IMR-90 (cell line): ENCODE measurements at regions not wholly inside any gene's neighbourhood (a gene's known extent, or its start where the extent isn't known, plus 50 kb on each side); places are given as distances from the start of the nearest gene placed in this dataset.

Experiments used
- ATAC-seq: fragments of 200-7000 bp; cut with Tn5 transposase; 2 replicates; pipeline ENCODE4 v1.9.1; 2020; ENCODE audit warnings: low read depth, mild to moderate bottlenecking, moderate library complexity
- BruUV-seq: library from RNA; stranded (reverse); fragments of 400-500 nt; replicated peaks from 2 replicates; lab custom pipeline; 2021; lab: Mats Ljungman, UMichigan
- CTCF ChIA-PET: fragments of 300-600 bp; formaldehyde crosslinking; extraction: SDS; loops from one replicate; lab custom pipeline; 2021; ENCODE audit warnings: antibody characterized with exemption; lab: Yijun Ruan, JAX
- POLR2A ChIA-PET: fragments of 300-600 bp; sonication (Branson Sonifier 250); formaldehyde crosslinking; loops from one replicate; lab custom pipeline; 2022; ENCODE audit warnings: antibody characterized with exemption; ENCODE audit not compliant: unreplicated experiment; lab: Charles Lee
- DNase-seq: peaks from one replicate; pipeline ENCODE4 v3.0.0; 2013
- H2AFZ ChIP-seq: replicated peaks from 2 replicates; pipeline ENCODE3; 2013; ENCODE audit warnings: low read length, mild to moderate bottlenecking; ENCODE audit not compliant: poor library complexity
- H2AK5ac ChIP-seq: 2 replicates; pipeline ENCODE4 v1.6.1; 2013; ENCODE audit warnings: low read depth, low read length, inconsistent platforms
- H2AK9ac ChIP-seq: replicated peaks from 2 replicates; pipeline ENCODE3; 2013; ENCODE audit warnings: mild to moderate bottlenecking, low read depth, low read length, moderate library complexity; ENCODE audit not compliant: poor library complexity
- H2BK120ac ChIP-seq: 2 replicates; pipeline ENCODE4 v1.6.1; 2013; ENCODE audit warnings: low read depth, low read length, inconsistent platforms
- H2BK15ac ChIP-seq: 3 replicates; pipeline ENCODE4 v1.6.1; 2013; ENCODE audit warnings: low read depth, low read length, inconsistent platforms
- H2BK20ac ChIP-seq: 2 replicates; pipeline ENCODE4 v1.6.1; 2013; ENCODE audit warnings: low read depth, mild to moderate bottlenecking, inconsistent platforms, low read length, moderate library complexity
- H2BK5ac ChIP-seq: 2 replicates; pipeline ENCODE4 v1.6.1; 2013; ENCODE audit warnings: mild to moderate bottlenecking, low read depth, low read length, inconsistent platforms; ENCODE audit not compliant: poor library complexity, severe bottlenecking
- H3K14ac ChIP-seq: replicated peaks from 2 replicates; pipeline ENCODE4 v1.6.1; 2013; ENCODE audit warnings: low read depth, low read length, inconsistent platforms
- H3K18ac ChIP-seq: 2 replicates; pipeline ENCODE4 v1.6.1; 2013; ENCODE audit warnings: low read depth, low read length, control low read depth
- H3K23ac ChIP-seq: 2 replicates; pipeline ENCODE4 v1.6.1; 2013; ENCODE audit warnings: low read depth, low read length, inconsistent platforms
- H3K27ac ChIP-seq: 2 replicates; pipeline ENCODE4 v1.5.1; 2013; ENCODE audit warnings: mild to moderate bottlenecking, control low read depth, low read length; ENCODE audit not compliant: insufficient read depth
- H3K27me3 ChIP-seq: 2 replicates; pipeline ENCODE4 v1.6.1; 2013; ENCODE audit warnings: low read length; ENCODE audit not compliant: control insufficient read depth, insufficient read depth
- H3K36me3 ChIP-seq: 2 replicates; pipeline ENCODE4 v1.6.1; 2013; ENCODE audit warnings: low read length, mixed read lengths; ENCODE audit not compliant: control insufficient read depth, insufficient read depth
- H3K4ac ChIP-seq: 2 replicates; pipeline ENCODE4 v1.6.1; 2013; ENCODE audit warnings: low read depth, low read length, inconsistent platforms
- H3K4me1 ChIP-seq: 2 replicates; pipeline ENCODE4 v1.6.1; 2013; ENCODE audit warnings: low read length, mixed read lengths; ENCODE audit not compliant: control insufficient read depth, insufficient read depth
- H3K4me2 ChIP-seq: 2 replicates; pipeline ENCODE4 v1.6.1; 2013; ENCODE audit warnings: low read depth, mild to moderate bottlenecking, control low read depth, low read length, moderate library complexity
- H3K4me3 ChIP-seq: 2 replicates; pipeline ENCODE4 v1.5.1; 2013; ENCODE audit warnings: low read depth, mild to moderate bottlenecking, control low read depth, low read length, moderate library complexity; ENCODE audit not compliant: insufficient read depth
- H3K56ac ChIP-seq: 2 replicates; pipeline ENCODE4 v1.6.1; 2013; ENCODE audit warnings: low read length, inconsistent platforms; ENCODE audit not compliant: insufficient read depth; ENCODE audit errors: extremely low read depth
- H3K79me1 ChIP-seq, 2 experiments: 2 replicates each; pipeline ENCODE4 v1.6.1; 2013; ENCODE audit warnings: low read length in 2 of 2, inconsistent platforms in 1 of 2, low read depth in 1 of 2
- H3K9ac ChIP-seq: 2 replicates; pipeline ENCODE4 v1.6.1; 2013; ENCODE audit warnings: low read depth, low read length, control low read depth
- H3K9me1 ChIP-seq: 2 replicates; pipeline ENCODE4 v1.6.1; 2013; ENCODE audit warnings: low read length, inconsistent platforms; ENCODE audit not compliant: insufficient read depth
- H3K9me3 ChIP-seq: 2 replicates; pipeline ENCODE4 v1.6.1; 2013; ENCODE audit warnings: low read length; ENCODE audit not compliant: control insufficient read depth, insufficient read depth
- H4K20me1 ChIP-seq: 2 replicates; pipeline ENCODE4 v1.6.1; 2013; ENCODE audit warnings: low read length, inconsistent platforms; ENCODE audit not compliant: insufficient read depth
- H4K5ac ChIP-seq: 2 replicates; pipeline ENCODE4 v1.6.1; 2013; ENCODE audit warnings: mild to moderate bottlenecking, low read depth, low read length, control low read depth
- H4K8ac ChIP-seq, 2 experiments: 2 replicates each; pipeline ENCODE4 v1.6.1; 2013; ENCODE audit warnings: low read depth in 2 of 2, low read length in 2 of 2, control low read depth in 1 of 2, inconsistent platforms in 1 of 2
- H4K91ac ChIP-seq: 2 replicates; pipeline ENCODE4 v1.6.1; 2013; ENCODE audit warnings: low read depth, low read length, inconsistent platforms; ENCODE audit not compliant: insufficient read depth
- BHLHE40 ChIP-seq: fragments of 150-350 bp; IDR thresholded peaks from 2 replicates; pipeline ENCODE4 v1.6.1; 2016; ENCODE audit warnings: mild to moderate bottlenecking, low read depth, low read length
- CEBPB ChIP-seq: IDR thresholded peaks from 2 replicates; pipeline ENCODE4 v1.6.1; 2012; ENCODE audit warnings: low read depth, low read length, improper control_type of control experiment
- CHD1 ChIP-seq: IDR thresholded peaks from 2 replicates; pipeline ENCODE4 v1.6.1; 2012; ENCODE audit warnings: low read depth, low read length, improper control_type of control experiment
- MAFK ChIP-seq: IDR thresholded peaks from 2 replicates; pipeline ENCODE4 v1.6.1; 2012; ENCODE audit warnings: low read depth, low read length, improper control_type of control experiment
- MXI1 ChIP-seq: IDR thresholded peaks from 2 replicates; pipeline ENCODE4 v1.6.1; 2012; ENCODE audit warnings: low read depth, mild to moderate bottlenecking, low read length, moderate library complexity, borderline replicate concordance
- POLR2A ChIP-seq: IDR thresholded peaks from 2 replicates; pipeline ENCODE4 v1.6.1; 2012; ENCODE audit warnings: mild to moderate bottlenecking, low read depth, low read length
- RAD21 ChIP-seq: IDR thresholded peaks from 2 replicates; pipeline ENCODE4 v1.6.1; 2012; ENCODE audit warnings: low read length, improper control_type of control experiment
- SMC3 ChIP-seq: fragments of 150-350 bp; IDR thresholded peaks from 2 replicates; pipeline ENCODE4 v1.6.1; 2016; ENCODE audit warnings: low read depth, mild to moderate bottlenecking, antibody characterized with exemption, low read length, moderate library complexity
- WGBS, 2 experiments: methylation state at CpG; one replicate each; pipeline versions ENCODE4 v1.1.5 to v1.1.7; 2013; ENCODE audit warnings: missing lambda C conversion rate in 2 of 2; ENCODE audit not compliant: insufficient read length in 1 of 2; ENCODE audit errors: extremely low coverage in 2 of 2; 5-methylcytosine and 5-hydroxymethylcytosine counted together
- dilution Hi-C: fragments of 300-500 bp; cut with HindIII; formaldehyde crosslinking; loops from one replicate; pipeline ENCODE4 v1.14.3; 2018; ENCODE audit warnings: low sequenced_read_pairs; ENCODE audit not compliant: unreplicated experiment
- in situ Hi-C: fragments of 300-500 bp; cut with MboI; formaldehyde crosslinking; loops from 3 replicates; pipeline ENCODE4 v1.14.3; 2019; ENCODE audit warnings: low sequenced_read_pairs, inconsistent platforms, mixed read lengths
- intact Hi-C: fragments of 100-400 bp; cut with micrococcal nuclease; formaldehyde crosslinking; loops from 2 replicates; pipeline ENCODE4 v1.10.0; 2022
- TF ChIP-seq, protein P1 (sequence below): fragments of 150-350 bp; IDR thresholded peaks from 2 replicates; pipeline ENCODE4 v1.6.1; 2016; ENCODE audit warnings: low read depth, mild to moderate bottlenecking, low read length, moderate library complexity, borderline replicate concordance
- TF ChIP-seq, protein P2 (sequence below): fragments of 150-350 bp; IDR thresholded peaks from 2 replicates; pipeline ENCODE4 v1.6.1; 2017; ENCODE audit warnings: mild to moderate bottlenecking, antibody characterized with exemption, low read length, low read depth

DNA sequence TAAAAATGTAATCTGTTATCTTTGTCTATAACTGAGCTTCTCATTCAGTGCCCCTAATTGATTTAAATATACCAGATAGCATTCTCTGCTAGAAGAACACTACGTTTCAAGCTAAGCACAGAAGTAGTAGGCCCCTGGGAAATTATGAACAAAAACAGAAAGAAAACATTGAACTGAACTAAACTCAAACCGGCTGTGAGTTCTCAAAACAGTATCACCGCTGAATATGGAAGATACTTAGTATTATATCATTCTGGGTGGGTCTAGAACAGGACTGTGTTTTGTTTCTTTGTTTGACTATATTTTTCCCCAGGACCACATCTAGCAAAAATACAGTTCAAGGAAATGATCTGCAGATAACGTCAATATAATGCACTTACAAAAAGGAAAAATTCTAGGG lies 95.1 kb upstream of the HMHB1 start:
- no peak overlapping the region for H2AFZ ChIP-seq
- no peak overlapping the region for H4K5ac ChIP-seq
- H3K9me1 ChIP-seq: no peaks in the 10 kb centered on the region
- H4K8ac ChIP-seq: no peak overlapping the region
- H2BK120ac ChIP-seq: no peak overlapping the region
- H4K20me1 ChIP-seq: no peaks in the 10 kb centered on the region
- intact Hi-C loops: no loop called here
- no peaks in the 10 kb centered on the region for H3K79me1 ChIP-seq
- H3K56ac ChIP-seq: no peak overlapping the region
- H3K4ac ChIP-seq: no peak overlapping the region
- H3K36me3 ChIP-seq: no peaks in the 10 kb centered on the region
- no peak overlapping the region for H3K4me3 ChIP-seq
- in situ Hi-C loops: no loop called here
- no peak overlapping the region for H3K4me2 ChIP-seq
- H3K27ac ChIP-seq: no peak overlapping the region
- no peak overlapping the region for H3K14ac ChIP-seq
- H3K27me3 ChIP-seq: no peaks in the 10 kb centered on the region
- H2AK5ac ChIP-seq: no peak overlapping the region
- H2BK5ac ChIP-seq: no peak overlapping the region
- H2AK9ac ChIP-seq: no peak overlapping the region
- no peak for TF ChIP-seq MXI1
- TF ChIP-seq CHD1: no peak
- no peak for TF ChIP-seq SMC3
- TF ChIP-seq, protein P1, sequence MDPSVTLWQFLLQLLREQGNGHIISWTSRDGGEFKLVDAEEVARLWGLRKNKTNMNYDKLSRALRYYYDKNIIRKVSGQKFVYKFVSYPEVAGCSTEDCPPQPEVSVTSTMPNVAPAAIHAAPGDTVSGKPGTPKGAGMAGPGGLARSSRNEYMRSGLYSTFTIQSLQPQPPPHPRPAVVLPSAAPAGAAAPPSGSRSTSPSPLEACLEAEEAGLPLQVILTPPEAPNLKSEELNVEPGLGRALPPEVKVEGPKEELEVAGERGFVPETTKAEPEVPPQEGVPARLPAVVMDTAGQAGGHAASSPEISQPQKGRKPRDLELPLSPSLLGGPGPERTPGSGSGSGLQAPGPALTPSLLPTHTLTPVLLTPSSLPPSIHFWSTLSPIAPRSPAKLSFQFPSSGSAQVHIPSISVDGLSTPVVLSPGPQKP: no peak
- no peak for TF ChIP-seq RAD21
- TF ChIP-seq MAFK: no peak
- TF ChIP-seq CEBPB: no peak
- TF ChIP-seq, protein P2, sequence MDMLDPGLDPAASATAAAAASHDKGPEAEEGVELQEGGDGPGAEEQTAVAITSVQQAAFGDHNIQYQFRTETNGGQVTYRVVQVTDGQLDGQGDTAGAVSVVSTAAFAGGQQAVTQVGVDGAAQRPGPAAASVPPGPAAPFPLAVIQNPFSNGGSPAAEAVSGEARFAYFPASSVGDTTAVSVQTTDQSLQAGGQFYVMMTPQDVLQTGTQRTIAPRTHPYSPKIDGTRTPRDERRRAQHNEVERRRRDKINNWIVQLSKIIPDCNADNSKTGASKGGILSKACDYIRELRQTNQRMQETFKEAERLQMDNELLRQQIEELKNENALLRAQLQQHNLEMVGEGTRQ: no peak
- no peak for TF ChIP-seq POLR2A
- no peak for TF ChIP-seq BHLHE40
- ChIA-PET POLR2A (no interaction called here), CTCF (no interaction called here)
- ATAC-seq (no peak), DNase-seq (no peak)
- dilution Hi-C loops: no loop called here
- peaks cover 3% of the 10 kb centered on the region for H3K4me1 ChIP-seq
- no peak overlapping the region for H4K91ac ChIP-seq
- no peak overlapping the region for H3K18ac ChIP-seq
- WGBS, 2 experiments: no CpG with 5 or more reads among the region's 4 CpGs
- BruUV-seq: no TSS peak
- no peak overlapping the region for H2BK20ac ChIP-seq
- H2BK15ac ChIP-seq: no peak overlapping the region
- H3K23ac ChIP-seq: no peak overlapping the region
- H3K9ac ChIP-seq: no peak overlapping the region
- H3K9me3 ChIP-seq: no peaks in the 10 kb centered on the region
